ENCODE measurements at regions not wholly inside any gene's neighbourhood (a gene's known extent, or its start where the extent isn't known, plus 50 kb on each side); places are given as distances from the start of the nearest gene placed in this dataset.

DNA sequence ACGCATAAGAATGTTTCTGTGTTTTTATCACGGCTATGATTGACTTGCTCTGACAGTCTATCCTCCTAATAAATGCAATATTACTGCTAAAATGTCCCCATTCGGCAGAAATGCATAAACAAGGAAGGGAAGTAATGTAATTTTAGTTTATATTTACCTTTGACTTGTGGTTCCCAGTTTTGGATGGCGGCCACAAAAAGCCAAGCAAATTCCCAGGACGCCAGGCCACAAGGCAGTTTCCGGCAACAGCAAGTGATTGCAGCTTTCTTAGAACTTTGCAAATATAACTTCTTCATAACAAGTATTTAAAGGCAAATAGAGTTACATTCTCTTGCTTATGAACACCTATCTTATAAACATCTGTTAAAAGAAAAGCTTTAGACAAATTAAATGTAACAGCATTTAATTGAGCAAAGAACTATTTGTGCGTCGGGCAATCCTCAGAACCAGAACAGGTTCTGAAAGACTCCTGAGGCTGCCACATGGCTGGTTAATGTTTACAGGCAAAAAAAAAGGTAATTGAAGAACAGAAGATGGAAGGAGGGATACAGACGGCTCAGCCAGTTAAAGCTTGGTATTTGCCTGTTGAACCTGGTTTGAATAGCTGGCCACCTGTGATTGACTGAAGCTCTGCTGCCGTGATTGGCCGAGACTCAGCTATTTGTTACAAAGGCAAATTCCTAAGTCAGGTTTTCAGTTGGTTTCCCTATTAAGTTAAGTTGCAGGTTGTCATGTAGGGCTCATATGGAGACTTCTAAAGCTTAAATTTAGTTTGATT, 80.8 kb downstream of the C21orf91 start:
- DNase-seq (ENCODE audit: extremely low spot score), result no peak
- no peak overlapping the region for H3K27ac ChIP-seq (replicated peaks in 1 of 4)
- H3K36me3 ChIP-seq, result no peaks in the 10 kb centered on the region
- H3K27me3 ChIP-seq, result no peaks in the 10 kb centered on the region
- no peaks in the 10 kb centered on the region for H3K9me3 ChIP-seq
- 77% methylated on average over 11 of the region's 11 CpGs for WGBS
- H3K4me1 ChIP-seq, result no peaks in the 10 kb centered on the region
- TF ChIP-seq, protein P1, sequence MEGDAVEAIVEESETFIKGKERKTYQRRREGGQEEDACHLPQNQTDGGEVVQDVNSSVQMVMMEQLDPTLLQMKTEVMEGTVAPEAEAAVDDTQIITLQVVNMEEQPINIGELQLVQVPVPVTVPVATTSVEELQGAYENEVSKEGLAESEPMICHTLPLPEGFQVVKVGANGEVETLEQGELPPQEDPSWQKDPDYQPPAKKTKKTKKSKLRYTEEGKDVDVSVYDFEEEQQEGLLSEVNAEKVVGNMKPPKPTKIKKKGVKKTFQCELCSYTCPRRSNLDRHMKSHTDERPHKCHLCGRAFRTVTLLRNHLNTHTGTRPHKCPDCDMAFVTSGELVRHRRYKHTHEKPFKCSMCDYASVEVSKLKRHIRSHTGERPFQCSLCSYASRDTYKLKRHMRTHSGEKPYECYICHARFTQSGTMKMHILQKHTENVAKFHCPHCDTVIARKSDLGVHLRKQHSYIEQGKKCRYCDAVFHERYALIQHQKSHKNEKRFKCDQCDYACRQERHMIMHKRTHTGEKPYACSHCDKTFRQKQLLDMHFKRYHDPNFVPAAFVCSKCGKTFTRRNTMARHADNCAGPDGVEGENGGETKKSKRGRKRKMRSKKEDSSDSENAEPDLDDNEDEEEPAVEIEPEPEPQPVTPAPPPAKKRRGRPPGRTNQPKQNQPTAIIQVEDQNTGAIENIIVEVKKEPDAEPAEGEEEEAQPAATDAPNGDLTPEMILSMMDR (IDR thresholded peaks at IDR 0.05), result no peak
- TF ChIP-seq POLR2AphosphoS5 (IDR thresholded peaks at IDR 0.05) (no peak), POLR2A (IDR thresholded peaks at IDR 0.05; ENCODE audit: low read depth) (no peak)
- no peak overlapping the region for H3K4me3 ChIP-seq
- intact Hi-C loops (cut with DNase I), result no loop called here

GRCh38 chr21:17736072-17736471, 83.1 kb downstream of the C21orf91 start:
- Histone ChIP-seq H3K36me3 (no peaks in the 10 kb centered on the region), H3K4me1 (no peaks in the 10 kb centered on the region), H3K27me3 (no peaks in the 10 kb centered on the region), H3K9me3 (no peaks in the 10 kb centered on the region), H3K4me3 (no peak overlapping the region), H3K27ac (replicated peaks in 1 of 4) (no peak overlapping the region)
- TF ChIP-seq, protein P1 (IDR thresholded peaks at IDR 0.05), result no peak
- TF ChIP-seq POLR2AphosphoS5 (IDR thresholded peaks at IDR 0.05), result no peak
- TF ChIP-seq EP300 (IDR thresholded peaks at IDR 0.05), result no peak
- no peak for TF ChIP-seq POLR2A (IDR thresholded peaks at IDR 0.05; ENCODE audit: low read depth)
- intact Hi-C loops (cut with DNase I), result no loop called here
- no peak for DNase-seq (ENCODE audit: extremely low spot score)
- WGBS, result 86% methylated on average over 5 of the region's 5 CpGs

- Histone ChIP-seq H3K36me3 (no peaks in the 10 kb centered on the region), H3K27me3 (no peaks in the 10 kb centered on the region), H3K4me1 (no peaks in the 10 kb centered on the region), H3K4me3 (no peak overlapping the region), H3K27ac (replicated peaks in 1 of 4) (no peak overlapping the region), H3K9me3 (no peaks in the 10 kb centered on the region)
- TF ChIP-seq POLR2AphosphoS5 (IDR thresholded peaks at IDR 0.05) (no peak), EP300 (IDR thresholded peaks at IDR 0.05) (no peak)
- DNase-seq (ENCODE audit: extremely low spot score), result no peak
- intact Hi-C loops (cut with DNase I), result no loop called here
- WGBS, result 94% methylated on average over 5 of the region's 5 CpGs
Measured at GRCh38 chr21:17733209-17733608, 85.9 kb downstream of the C21orf91 start.

GRCh38 chr21:17732306-17732705, 86.8 kb downstream of the C21orf91 start:
- intact Hi-C loops (cut with DNase I), result no loop called here
- no peak for DNase-seq (ENCODE audit: extremely low spot score)
- H3K36me3 ChIP-seq, result no peaks in the 10 kb centered on the region
- 47% methylated on average over 2 of the region's 2 CpGs for WGBS
- H3K27ac ChIP-seq (replicated peaks in 1 of 4), result no peak overlapping the region
- no peaks in the 10 kb centered on the region for H3K9me3 ChIP-seq
- H3K4me1 ChIP-seq, result no peaks in the 10 kb centered on the region
- no peak for TF ChIP-seq POLR2A (IDR thresholded peaks at IDR 0.05; ENCODE audit: low read depth)
- no peak for TF ChIP-seq EP300 (IDR thresholded peaks at IDR 0.05)
- TF ChIP-seq, protein P1 (IDR thresholded peaks at IDR 0.05), result no peak
- no peak for TF ChIP-seq POLR2AphosphoS5 (IDR thresholded peaks at IDR 0.05)
- H3K4me3 ChIP-seq, result no peak overlapping the region
- no peaks in the 10 kb centered on the region for H3K27me3 ChIP-seq

DNA sequence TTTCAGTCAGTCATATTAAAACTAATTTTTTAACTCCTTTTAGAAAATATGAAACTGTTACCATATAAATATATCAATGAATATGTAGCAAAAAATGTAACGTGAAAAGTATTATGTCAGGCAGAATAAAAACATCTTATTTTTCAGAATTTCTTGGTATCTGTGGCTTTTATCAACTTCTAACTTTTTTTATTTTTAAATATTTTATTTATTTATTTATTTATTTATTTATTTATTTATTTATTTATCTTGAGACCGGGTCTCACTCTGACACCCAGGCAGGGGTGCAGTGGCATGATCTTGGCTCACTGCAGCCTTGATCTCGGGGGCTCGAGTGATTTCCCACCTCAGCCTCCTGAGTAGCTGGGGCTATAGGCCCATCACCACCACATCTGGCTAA, 87.6 kb downstream of the C21orf91 start:
- Histone ChIP-seq H3K27me3 (no peaks in the 10 kb centered on the region), H3K4me3 (no peak overlapping the region), H3K4me1 (no peaks in the 10 kb centered on the region), H3K27ac (replicated peaks in 1 of 4) (no peak overlapping the region), H3K36me3 (no peaks in the 10 kb centered on the region), H3K9me3 (no peaks in the 10 kb centered on the region)
- DNase-seq (ENCODE audit: extremely low spot score), result no peak
- 90% methylated on average over 4 of the region's 4 CpGs for WGBS
- TF ChIP-seq EP300 (IDR thresholded peaks at IDR 0.05) (no peak), POLR2A (IDR thresholded peaks at IDR 0.05; ENCODE audit: low read depth) (no peak), POLR2AphosphoS5 (IDR thresholded peaks at IDR 0.05) (no peak)
- TF ChIP-seq, protein P1 (IDR thresholded peaks at IDR 0.05), result no peak
- intact Hi-C loops (cut with DNase I), result no loop called here
